ENCODE measurements at regions not wholly inside any gene's neighbourhood (a gene's known extent, or its start where the extent isn't known, plus 50 kb on each side); places are given as distances from the start of the nearest gene placed in this dataset.
A peak's percentile ranks its signal among the peaks of the same experiment; 100 is the strongest.
"Not testable (repeated sequence)": the region's sequence is repeated elsewhere in the genome, so short reads cannot be mapped to it uniquely, and the experiment has no call there.

- TF ChIP-seq CTCF (conservative IDR thresholded peaks at IDR 0.05; ENCODE audit: low read length) = peak; percentile 74
- not testable (repeated sequence) for TF ChIP-seq EZH2phosphoT487 (IDR thresholded peaks at IDR 0.05; ENCODE audit: borderline replicate concordance, low read depth, low read length)
Measured at GRCh38 chr2:90237923-90238361, 1546.5 kb downstream of the RPIA start.
